B cell (primary cell): ENCODE measurements at regions not wholly inside any gene's neighbourhood (a gene's known extent, or its start where the extent isn't known, plus 50 kb on each side); places are given as distances from the start of the nearest gene placed in this dataset.

Experiments
- CTCF ChIP-seq: fragments of 200-600 bp; IDR thresholded peaks from one replicate; pipeline ENCODE4 v1.8.0; 2022; ENCODE audit warnings: antibody characterized with exemption, mild to moderate bottlenecking
- EZH2 ChIP-seq: IDR thresholded peaks from 2 replicates; pipeline ENCODE4 v1.6.1; 2012; ENCODE audit warnings: borderline replicate concordance, low read depth, mild to moderate bottlenecking, moderate library complexity, low read length; ENCODE audit not compliant: insufficient read depth, poor library complexity, severe bottlenecking

- TF ChIP-seq CTCF (no peak), EZH2 (no peak)
These were observed 123.0 kb upstream of the VSTM2A start for GRCh38 chr7:54419209-54419608.
